H9 (cell line): ENCODE measurements at regions not wholly inside any gene's neighbourhood (a gene's known extent, or its start where the extent isn't known, plus 50 kb on each side); places are given as distances from the start of the nearest gene placed in this dataset.

ENCODE experiments used
- DNase-seq: peaks from one replicate; pipeline ENCODE4 v3.0.0-alpha.2; 2017
- H2AFZ ChIP-seq: one replicate; pipeline ENCODE4 v1.6.1; 2013; ENCODE audit warnings: mild to moderate bottlenecking, low read length, control low read depth, moderate library complexity
- H2AK5ac ChIP-seq: 2 replicates; pipeline ENCODE4 v1.6.1; 2013; ENCODE audit warnings: low read length, control low read depth, mixed read lengths; ENCODE audit not compliant: insufficient read length
- H2BK120ac ChIP-seq: one replicate; pipeline ENCODE4 v1.6.1; 2013; ENCODE audit warnings: low read depth, mild to moderate bottlenecking, low read length, control low read depth, inconsistent platforms; ENCODE audit not compliant: poor library complexity, severe bottlenecking
- H2BK12ac ChIP-seq: 2 replicates; pipeline ENCODE4 v1.6.1; 2013; ENCODE audit warnings: low read length, control low read depth, mixed read lengths, low read depth; ENCODE audit not compliant: insufficient read length
- H2BK15ac ChIP-seq: 2 replicates; pipeline ENCODE4 v1.6.1; 2013; ENCODE audit warnings: low read depth, low read length, control low read depth
- H2BK20ac ChIP-seq: one replicate; pipeline ENCODE4 v1.6.1; 2013; ENCODE audit warnings: low read depth, mild to moderate bottlenecking, low read length, control low read depth, inconsistent platforms; ENCODE audit not compliant: poor library complexity, severe bottlenecking
- H2BK5ac ChIP-seq: 2 replicates; pipeline ENCODE4 v1.6.1; 2013; ENCODE audit warnings: low read length, control low read depth, mixed read lengths; ENCODE audit not compliant: insufficient read length
- H3K14ac ChIP-seq: 2 replicates; pipeline ENCODE4 v1.6.1; 2013; ENCODE audit warnings: low read length, control low read depth; ENCODE audit not compliant: insufficient read depth
- H3K18ac ChIP-seq: 2 replicates; pipeline ENCODE4 v1.6.1; 2013; ENCODE audit warnings: low read depth, mild to moderate bottlenecking, mixed read lengths, low read length, control low read depth; ENCODE audit not compliant: insufficient read length
- H3K23ac ChIP-seq: 2 replicates; pipeline ENCODE4 v1.6.1; 2013; ENCODE audit warnings: low read length, control low read depth, mixed read lengths, low read depth; ENCODE audit not compliant: insufficient read length
- H3K23me2 ChIP-seq: 2 replicates; pipeline ENCODE4 v1.6.1; 2013; ENCODE audit warnings: low read depth, mild to moderate bottlenecking, mixed read lengths, low read length, control low read depth; ENCODE audit not compliant: insufficient read length, poor library complexity, severe bottlenecking
- H3K27ac ChIP-seq: 2 replicates; pipeline ENCODE4 v1.5.1; 2013; ENCODE audit warnings: low read length, control low read depth, mixed read lengths, low read depth; ENCODE audit not compliant: insufficient read length
- H3K27me3 ChIP-seq: 2 replicates; pipeline ENCODE4 v1.6.1; 2013; ENCODE audit warnings: low read length, control low read depth, inconsistent platforms; ENCODE audit not compliant: insufficient read depth
- H3K4ac ChIP-seq: 2 replicates; pipeline ENCODE4 v1.6.1; 2013; ENCODE audit warnings: low read depth, mild to moderate bottlenecking, control low read depth, inconsistent platforms, low read length, moderate library complexity
- H3K4me1 ChIP-seq: 2 replicates; pipeline ENCODE4 v1.6.1; 2013; ENCODE audit warnings: low read length, control low read depth, inconsistent platforms; ENCODE audit not compliant: insufficient read depth
- H3K4me2 ChIP-seq: 2 replicates; pipeline ENCODE4 v1.6.1; 2013; ENCODE audit warnings: low read length, control low read depth, mixed read lengths; ENCODE audit not compliant: insufficient read length, insufficient read depth
- H3K56ac ChIP-seq: 2 replicates; pipeline ENCODE4 v1.6.1; 2013; ENCODE audit warnings: low read depth, mild to moderate bottlenecking, mixed read lengths, low read length, control low read depth; ENCODE audit not compliant: insufficient read length
- H3K79me1 ChIP-seq: 2 replicates; pipeline ENCODE4 v1.6.1; 2013; ENCODE audit warnings: low read depth, mild to moderate bottlenecking, moderate library complexity, low read length, control low read depth, inconsistent platforms; ENCODE audit not compliant: insufficient read depth, poor library complexity, severe bottlenecking
- H3K79me2 ChIP-seq: 2 replicates; pipeline ENCODE4 v1.6.1; 2013; ENCODE audit warnings: low read length, control low read depth, inconsistent platforms; ENCODE audit not compliant: insufficient read depth
- H3K9ac ChIP-seq: 2 replicates; pipeline ENCODE4 v1.6.1; 2013; ENCODE audit warnings: low read length, control low read depth, mixed read lengths; ENCODE audit not compliant: insufficient read length; ENCODE audit errors: extremely low read depth
- H3K9me3 ChIP-seq: one replicate; pipeline ENCODE4 v1.6.1; 2013; ENCODE audit warnings: low read depth, low read length, inconsistent platforms; ENCODE audit not compliant: control insufficient read depth
- H3T11ph ChIP-seq: one replicate; pipeline ENCODE4 v1.6.1; 2013; ENCODE audit warnings: mild to moderate bottlenecking, low read length, control low read depth, inconsistent platforms
- H4K20me1 ChIP-seq: one replicate; pipeline ENCODE4 v1.6.1; 2013; ENCODE audit not compliant: control insufficient read depth, insufficient read length, insufficient read depth
- H4K5ac ChIP-seq: 2 replicates; pipeline ENCODE4 v1.6.1; 2013; ENCODE audit warnings: low read depth, mild to moderate bottlenecking, mixed read lengths, low read length, control low read depth; ENCODE audit not compliant: insufficient read length
- H4K8ac ChIP-seq: replicated peaks from 2 replicates; pipeline ENCODE4 v1.6.1; 2013; ENCODE audit warnings: low read length, control low read depth, mixed read lengths, low read depth; ENCODE audit not compliant: insufficient read length
- H4K91ac ChIP-seq: 2 replicates; pipeline ENCODE4 v1.6.1; 2013; ENCODE audit warnings: low read depth, mild to moderate bottlenecking, moderate library complexity, mixed read lengths, low read length, control low read depth; ENCODE audit not compliant: insufficient read length
- H3K27ac Mint-ChIP-seq, 3 experiments: 2 replicates in 2 of 3; 3 replicates in 1 of 3; pipeline ENCODE4 v1.8.0; 2020 to 2021; ENCODE audit warnings: mixed read lengths in 3 of 3, mild to moderate bottlenecking in 1 of 3, moderate library complexity in 1 of 3
- H3K27me3 Mint-ChIP-seq: 2 replicates; pipeline ENCODE4 v1.8.0; 2021; ENCODE audit warnings: low read depth, mild to moderate bottlenecking, moderate library complexity, mixed read lengths
- H3K36me3 Mint-ChIP-seq, 3 experiments: 2 replicates in 2 of 3; 3 replicates in 1 of 3; pipeline ENCODE4 v1.8.0; 2020 to 2021; ENCODE audit warnings: low read depth in 3 of 3, mixed read lengths in 3 of 3; ENCODE audit not compliant: insufficient read depth in 1 of 3
- H3K4me1 Mint-ChIP-seq, 2 experiments: 2 replicates each; pipeline ENCODE4 v1.8.0; 2020; ENCODE audit warnings: mixed read lengths in 2 of 2
- H3K4me3 Mint-ChIP-seq, 2 experiments: 2 replicates in 1 of 2; 3 replicates in 1 of 2; pipeline ENCODE4 v1.8.0; 2020 to 2021; ENCODE audit warnings: mild to moderate bottlenecking in 2 of 2, mixed read lengths in 2 of 2, moderate library complexity in 1 of 2
- H3K9me3 Mint-ChIP-seq, 2 experiments: 2 replicates in 1 of 2; 3 replicates in 1 of 2; pipeline ENCODE4 v1.8.0; 2020; ENCODE audit warnings: mild to moderate bottlenecking in 2 of 2, mixed read lengths in 2 of 2, moderate library complexity in 1 of 2
- CTCF ChIP-seq: fragments of 200-600 bp; sonication (generic); conservative IDR thresholded peaks from 3 replicates; pipeline ENCODE4 v1.8.0; 2021; ENCODE audit warnings: antibody characterized with exemption, mild to moderate bottlenecking
- WGBS: extraction: QIAGEN DNeasy Blood & Tissue Kit; methylation state at CpG from one replicate; pipeline ENCODE4 v1.1.7; 2013; ENCODE audit warnings: missing lambda C conversion rate, low lambda C conversion rate, mixed read lengths; ENCODE audit not compliant: insufficient read length; ENCODE audit errors: extremely low coverage; 5-methylcytosine and 5-hydroxymethylcytosine counted together

- Histone ChIP-seq H2BK120ac (no peak overlapping the region), H2BK15ac (no peak overlapping the region), H4K91ac (no peak overlapping the region), H3K4ac (no peak overlapping the region), H3K79me1 (no peaks in the 10 kb centered on the region), H3K14ac (peak overlapping the region; percentile 44), H3K56ac (no peak overlapping the region), H2BK5ac (no peak overlapping the region), H3T11ph (no peak overlapping the region), H4K5ac (no peak overlapping the region), H3K9ac (no peak overlapping the region), H3K27ac (no peak overlapping the region), H4K8ac (no peak overlapping the region), H3K4me1 (peaks cover 2% of the 10 kb centered on the region; the same call in 1 of the 2 replicates), H2AFZ (no peak overlapping the region), H3K79me2 (no peaks in the 10 kb centered on the region), H2AK5ac (no peak overlapping the region), H3K27me3 (no peaks in the 10 kb centered on the region), H3K18ac (no peak overlapping the region), H3K9me3 (no peaks in the 10 kb centered on the region), H2BK20ac (no peak overlapping the region), H4K20me1 (no peaks in the 10 kb centered on the region), H3K4me2 (peak overlapping the region; percentile 39), H2BK12ac (no peak overlapping the region), H3K23me2 (no peaks in the 10 kb centered on the region), H3K23ac (no peak overlapping the region)
- peaks cover 25% of the 10 kb centered on the region for H3K27me3 Mint-ChIP-seq
- H3K9me3 Mint-ChIP-seq: no peaks in the 10 kb centered on the region
- peak overlapping the region; percentile 18 to 34; a peak in 1 of 5 replicates for H3K4me3 Mint-ChIP-seq
- TF ChIP-seq CTCF: no peak
- no peaks in the 10 kb centered on the region for H3K36me3 Mint-ChIP-seq
- no CpG with 5 or more reads among the region's 36 CpGs for WGBS
- no peak overlapping the region; a peak in 1 of 7 replicates for H3K27ac Mint-ChIP-seq
- H3K4me1 Mint-ChIP-seq: peaks cover 24% of the 10 kb centered on the region in 2 experiments
- DNase-seq: peak; percentile 60
Observed at GRCh38 chr22:49052023-49052538, 775.6 kb downstream of the BRD1 start.
